Neural progenitor cell (in vitro differentiated cells): ENCODE measurements at regions not wholly inside any gene's neighbourhood (a gene's known extent, or its start where the extent isn't known, plus 50 kb on each side); places are given as distances from the start of the nearest gene placed in this dataset.

Source experiments
- EZH2 ChIP-seq: fragments of 200-600 bp; sonication (generic); IDR thresholded peaks from 2 replicates; pipeline ENCODE4 v1.6.1; 2017; ENCODE audit warnings: antibody characterized with exemption, mild to moderate bottlenecking, moderate library complexity
- TF ChIP-seq, protein P1 (sequence below): fragments of 200-600 bp; sonication (generic); IDR thresholded peaks from 2 replicates; pipeline ENCODE4 v1.5.1; 2017; ENCODE audit warnings: antibody characterized with exemption, mild to moderate bottlenecking

DNA sequence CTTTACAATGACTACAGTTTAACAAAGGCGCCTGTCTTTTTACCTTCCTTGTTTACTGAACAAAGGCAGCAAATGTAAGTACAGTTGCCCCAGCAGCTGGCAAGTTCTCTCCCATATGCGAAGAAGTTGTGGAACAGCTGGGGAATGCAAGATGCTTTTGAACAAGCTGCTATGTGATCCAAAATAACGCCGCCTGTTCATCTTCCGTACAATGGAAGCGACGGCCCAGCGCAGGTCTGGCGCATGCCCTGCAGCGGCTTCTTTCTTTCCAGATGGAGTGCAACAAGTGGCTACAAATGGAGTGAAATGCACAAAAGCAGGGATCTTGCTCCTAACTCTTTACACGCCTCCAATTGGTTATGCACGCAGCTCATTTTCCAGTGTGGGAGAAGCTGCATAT lies 97.0 kb upstream of the SVIL start:
- TF ChIP-seq, protein P1, sequence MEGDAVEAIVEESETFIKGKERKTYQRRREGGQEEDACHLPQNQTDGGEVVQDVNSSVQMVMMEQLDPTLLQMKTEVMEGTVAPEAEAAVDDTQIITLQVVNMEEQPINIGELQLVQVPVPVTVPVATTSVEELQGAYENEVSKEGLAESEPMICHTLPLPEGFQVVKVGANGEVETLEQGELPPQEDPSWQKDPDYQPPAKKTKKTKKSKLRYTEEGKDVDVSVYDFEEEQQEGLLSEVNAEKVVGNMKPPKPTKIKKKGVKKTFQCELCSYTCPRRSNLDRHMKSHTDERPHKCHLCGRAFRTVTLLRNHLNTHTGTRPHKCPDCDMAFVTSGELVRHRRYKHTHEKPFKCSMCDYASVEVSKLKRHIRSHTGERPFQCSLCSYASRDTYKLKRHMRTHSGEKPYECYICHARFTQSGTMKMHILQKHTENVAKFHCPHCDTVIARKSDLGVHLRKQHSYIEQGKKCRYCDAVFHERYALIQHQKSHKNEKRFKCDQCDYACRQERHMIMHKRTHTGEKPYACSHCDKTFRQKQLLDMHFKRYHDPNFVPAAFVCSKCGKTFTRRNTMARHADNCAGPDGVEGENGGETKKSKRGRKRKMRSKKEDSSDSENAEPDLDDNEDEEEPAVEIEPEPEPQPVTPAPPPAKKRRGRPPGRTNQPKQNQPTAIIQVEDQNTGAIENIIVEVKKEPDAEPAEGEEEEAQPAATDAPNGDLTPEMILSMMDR: no peak
- no peak for TF ChIP-seq EZH2
